ENCODE measurements at regions not wholly inside any gene's neighbourhood (a gene's known extent, or its start where the extent isn't known, plus 50 kb on each side); places are given as distances from the start of the nearest gene placed in this dataset.

- Histone ChIP-seq H3K36me3 (ENCODE audit: control insufficient read depth in 1 of 2, insufficient read depth in 2 of 2, low read length in 1 of 2) (no peaks in the 10 kb centered on the region), H3K4me3 (ENCODE audit: low read length in 2 of 2) (no peak overlapping the region), H3K9me3 (ENCODE audit: control insufficient read depth, low read length) (no peaks in the 10 kb centered on the region), H3K4me1 (ENCODE audit: control insufficient read depth in 1 of 2, insufficient read depth in 2 of 2, low read length in 2 of 2) (no peaks in the 10 kb centered on the region), H3K27me3 (ENCODE audit: control insufficient read depth in 1 of 2, insufficient read depth in 2 of 2, low read length in 1 of 2) (peaks cover 0 to 2% of the 10 kb centered on the region in 2 donors), H3K27ac (ENCODE audit: low read depth in 1 of 2, low read length in 2 of 2) (no peak overlapping the region)
- intact Hi-C loops (cut with DNase I): no loop called here
- ATAC-seq (ENCODE audit: low FRiP score): no peak
- no peak for DNase-seq
- 76 to 77% methylated on average over 9 of the region's 9 CpGs for WGBS, 2 donors
Measured at GRCh38 chr16:74029115-74029792, 267.4 kb upstream of the PSMD7 start.

GRCh38 chr16:74026373-74027281 is 270.0 kb upstream of the PSMD7 start:
- intact Hi-C loops (cut with DNase I): no loop called here
- Histone ChIP-seq H3K4me3 (ENCODE audit: low read length in 2 of 2) (no peak overlapping the region), H3K27me3 (ENCODE audit: control insufficient read depth in 1 of 2, insufficient read depth in 2 of 2, low read length in 1 of 2) (no peaks in the 10 kb centered on the region), H3K27ac (ENCODE audit: low read depth in 1 of 2, low read length in 2 of 2) (no peak overlapping the region), H3K4me1 (ENCODE audit: control insufficient read depth in 1 of 2, insufficient read depth in 2 of 2, low read length in 2 of 2) (no peaks in the 10 kb centered on the region), H3K9me3 (ENCODE audit: control insufficient read depth, low read length) (no peaks in the 10 kb centered on the region), H3K36me3 (ENCODE audit: control insufficient read depth in 1 of 2, insufficient read depth in 2 of 2, low read length in 1 of 2) (no peaks in the 10 kb centered on the region)
- 44% methylated on average over 6 of the region's 6 CpGs for WGBS, 2 donors
- ATAC-seq (ENCODE audit: low FRiP score): no peak
- DNase-seq: no peak

- Histone ChIP-seq H3K36me3 (ENCODE audit: control insufficient read depth in 1 of 2, insufficient read depth in 2 of 2, low read length in 1 of 2) (no peaks in the 10 kb centered on the region), H3K27ac (ENCODE audit: low read depth in 1 of 2, low read length in 2 of 2) (no peak overlapping the region), H3K9me3 (ENCODE audit: control insufficient read depth, low read length) (no peaks in the 10 kb centered on the region), H3K4me3 (ENCODE audit: low read length in 2 of 2) (no peak overlapping the region), H3K4me1 (ENCODE audit: control insufficient read depth in 1 of 2, insufficient read depth in 2 of 2, low read length in 2 of 2) (no peaks in the 10 kb centered on the region), H3K27me3 (ENCODE audit: control insufficient read depth in 1 of 2, insufficient read depth in 2 of 2, low read length in 1 of 2) (no peaks in the 10 kb centered on the region)
- no peak for DNase-seq
- ATAC-seq (ENCODE audit: low FRiP score): no peak
- intact Hi-C loops (cut with DNase I): no loop called here
- WGBS, 2 donors: 52 to 55% methylated on average over 2 of the region's 2 CpGs
Measured at GRCh38 chr16:74024953-74025352, 271.7 kb upstream of the PSMD7 start.

GRCh38 chr16:74020095-74020670 is 276.4 kb upstream of the PSMD7 start:
- no peak overlapping the region for H3K4me3 ChIP-seq (ENCODE audit: low read length in 2 of 2)
- WGBS, 2 donors: 75 to 78% methylated on average over 4 of the region's 4 CpGs
- no peaks in the 10 kb centered on the region for H3K27me3 ChIP-seq (ENCODE audit: control insufficient read depth in 1 of 2, insufficient read depth in 2 of 2, low read length in 1 of 2)
- H3K27ac ChIP-seq (ENCODE audit: low read depth in 1 of 2, low read length in 2 of 2): no peak overlapping the region
- no peaks in the 10 kb centered on the region for H3K36me3 ChIP-seq (ENCODE audit: control insufficient read depth in 1 of 2, insufficient read depth in 2 of 2, low read length in 1 of 2)
- H3K9me3 ChIP-seq (ENCODE audit: control insufficient read depth, low read length): peaks cover 3% of the 10 kb centered on the region
- intact Hi-C loops (cut with DNase I): no loop called here
- H3K4me1 ChIP-seq (ENCODE audit: control insufficient read depth in 1 of 2, insufficient read depth in 2 of 2, low read length in 2 of 2): no peaks in the 10 kb centered on the region
- ATAC-seq (ENCODE audit: low FRiP score) (no peak), DNase-seq (no peak)

GRCh38 chr16:74019612-74020011 is 277.0 kb upstream of the PSMD7 start:
- Histone ChIP-seq H3K4me3 (ENCODE audit: low read length in 2 of 2) (no peak overlapping the region), H3K9me3 (ENCODE audit: control insufficient read depth, low read length) (peaks cover 3% of the 10 kb centered on the region), H3K4me1 (ENCODE audit: control insufficient read depth in 1 of 2, insufficient read depth in 2 of 2, low read length in 2 of 2) (no peaks in the 10 kb centered on the region), H3K36me3 (ENCODE audit: control insufficient read depth in 1 of 2, insufficient read depth in 2 of 2, low read length in 1 of 2) (no peaks in the 10 kb centered on the region), H3K27me3 (ENCODE audit: control insufficient read depth in 1 of 2, insufficient read depth in 2 of 2, low read length in 1 of 2) (no peaks in the 10 kb centered on the region), H3K27ac (ENCODE audit: low read depth in 1 of 2, low read length in 2 of 2) (no peak overlapping the region)
- DNase-seq (no peak), ATAC-seq (ENCODE audit: low FRiP score) (no peak)
- intact Hi-C loops (cut with DNase I): no loop called here
- 53 to 54% methylated on average over 3 of the region's 3 CpGs for WGBS, 2 donors

- Histone ChIP-seq H3K9me3 (ENCODE audit: control insufficient read depth, low read length) (peaks cover 3% of the 10 kb centered on the region), H3K27me3 (ENCODE audit: control insufficient read depth in 1 of 2, insufficient read depth in 2 of 2, low read length in 1 of 2) (no peaks in the 10 kb centered on the region), H3K36me3 (ENCODE audit: control insufficient read depth in 1 of 2, insufficient read depth in 2 of 2, low read length in 1 of 2) (no peaks in the 10 kb centered on the region), H3K4me3 (ENCODE audit: low read length in 2 of 2) (no peak overlapping the region), H3K4me1 (ENCODE audit: control insufficient read depth in 1 of 2, insufficient read depth in 2 of 2, low read length in 2 of 2) (no peaks in the 10 kb centered on the region), H3K27ac (ENCODE audit: low read depth in 1 of 2, low read length in 2 of 2) (no peak overlapping the region)
- intact Hi-C loops (cut with DNase I): no loop called here
- DNase-seq (no peak), ATAC-seq (ENCODE audit: low FRiP score) (no peak)
Measured at GRCh38 chr16:74015953-74016352, 280.7 kb upstream of the PSMD7 start.

GRCh38 chr16:73998707-73999106 is 297.9 kb upstream of the PSMD7 start:
- H3K9me3 ChIP-seq (ENCODE audit: control insufficient read depth, low read length): peaks cover 2% of the 10 kb centered on the region
- 75 to 82% methylated on average over 2 of the region's 2 CpGs for WGBS, 2 donors
- no peaks in the 10 kb centered on the region for H3K4me1 ChIP-seq (ENCODE audit: control insufficient read depth in 1 of 2, insufficient read depth in 2 of 2, low read length in 2 of 2)
- intact Hi-C loops (cut with DNase I): no loop called here
- no peaks in the 10 kb centered on the region for H3K27me3 ChIP-seq (ENCODE audit: control insufficient read depth in 1 of 2, insufficient read depth in 2 of 2, low read length in 1 of 2)
- ATAC-seq (ENCODE audit: low FRiP score): no peak
- DNase-seq: no peak
- no peak overlapping the region for H3K27ac ChIP-seq (ENCODE audit: low read depth in 1 of 2, low read length in 2 of 2)
- no peak overlapping the region for H3K4me3 ChIP-seq (ENCODE audit: low read length in 2 of 2)
- H3K36me3 ChIP-seq (ENCODE audit: control insufficient read depth in 1 of 2, insufficient read depth in 2 of 2, low read length in 1 of 2): no peaks in the 10 kb centered on the region

GRCh38 chr16:73997971-73998370 is 298.6 kb upstream of the PSMD7 start:
- no peak overlapping the region for H3K27ac ChIP-seq (ENCODE audit: low read depth in 1 of 2, low read length in 2 of 2)
- no peak overlapping the region for H3K4me3 ChIP-seq (ENCODE audit: low read length in 2 of 2)
- 71 to 76% methylated on average over 4 of the region's 4 CpGs for WGBS, 2 donors
- no peaks in the 10 kb centered on the region for H3K9me3 ChIP-seq (ENCODE audit: control insufficient read depth, low read length)
- intact Hi-C loops (cut with DNase I): no loop called here
- no peaks in the 10 kb centered on the region for H3K27me3 ChIP-seq (ENCODE audit: control insufficient read depth in 1 of 2, insufficient read depth in 2 of 2, low read length in 1 of 2)
- H3K4me1 ChIP-seq (ENCODE audit: control insufficient read depth in 1 of 2, insufficient read depth in 2 of 2, low read length in 2 of 2): no peaks in the 10 kb centered on the region
- ATAC-seq (ENCODE audit: low FRiP score) (no peak), DNase-seq (no peak)
- no peaks in the 10 kb centered on the region for H3K36me3 ChIP-seq (ENCODE audit: control insufficient read depth in 1 of 2, insufficient read depth in 2 of 2, low read length in 1 of 2)

- intact Hi-C loops (cut with DNase I): no loop called here
- 23 to 39% methylated on average over 3 of the region's 3 CpGs for WGBS, 2 donors
Measured at GRCh38 chr16:73997340-73997711, 299.3 kb upstream of the PSMD7 start.

More at GRCh38 chr16:73997340-73997711, 299.3 kb upstream of the PSMD7 start:
- no peak for DNase-seq
- H3K27me3 ChIP-seq (ENCODE audit: control insufficient read depth in 1 of 2, insufficient read depth in 2 of 2, low read length in 1 of 2): no peaks in the 10 kb centered on the region
- ATAC-seq (ENCODE audit: low FRiP score): no peak
- H3K4me3 ChIP-seq (ENCODE audit: low read length in 2 of 2): no peak overlapping the region
- H3K36me3 ChIP-seq (ENCODE audit: control insufficient read depth in 1 of 2, insufficient read depth in 2 of 2, low read length in 1 of 2): no peaks in the 10 kb centered on the region
- H3K4me1 ChIP-seq (ENCODE audit: control insufficient read depth in 1 of 2, insufficient read depth in 2 of 2, low read length in 2 of 2): no peaks in the 10 kb centered on the region
- no peaks in the 10 kb centered on the region for H3K9me3 ChIP-seq (ENCODE audit: control insufficient read depth, low read length)
- no peak overlapping the region for H3K27ac ChIP-seq (ENCODE audit: low read depth in 1 of 2, low read length in 2 of 2)

Data from aorta (tissue), 5 donors.